ENCODE measurements at regions not wholly inside any gene's neighbourhood (a gene's known extent, or its start where the extent isn't known, plus 50 kb on each side); places are given as distances from the start of the nearest gene placed in this dataset.

- Histone ChIP-seq H3K27ac (ENCODE audit: low read depth, low read length, poor library complexity, severe bottlenecking) (no peak overlapping the region), H3K36me3 (ENCODE audit: insufficient read depth, low read length) (no peaks in the 10 kb centered on the region), H3K9me2 (ENCODE audit: insufficient read depth, low read length) (no peaks in the 10 kb centered on the region), H4K20me1 (ENCODE audit: insufficient read depth, low read length) (no peaks in the 10 kb centered on the region), H3K4me2 (ENCODE audit: low read length) (no peak overlapping the region), H3K9me3 (ENCODE audit: low read length) (no peaks in the 10 kb centered on the region), H3K79me2 (ENCODE audit: insufficient read depth, low read depth, low read length) (no peaks in the 10 kb centered on the region), H3K4me3 (ENCODE audit: low read depth, low read length, poor library complexity, severe bottlenecking) (no peak overlapping the region), H3K4me1 (ENCODE audit: insufficient read depth, low read length, poor library complexity, severe bottlenecking) (no peaks in the 10 kb centered on the region), H2AFZ (ENCODE audit: low read length) (no peak overlapping the region)
- CTCF ChIA-PET (ENCODE audit: unreplicated experiment) = no interaction called here
- intact Hi-C loops (cut with micrococcal nuclease; ENCODE audit: unreplicated experiment) = no loop called here
- DNase-seq (ENCODE audit: low spot score) = no peak
- TF ChIP-seq CTCF (conservative IDR thresholded peaks at IDR 0.05; ENCODE audit: low read length) (no peak), EZH2phosphoT487 (IDR thresholded peaks at IDR 0.05; ENCODE audit: borderline replicate concordance, low read depth, low read length) (no peak)
- POLR2A ChIA-PET = interaction anchor here (0.6 kb wide), 1 partner anchor 173 kb away, joined by 3 read pairs; no protein-coding TSS in a partner anchor
- no TSS peak for BruUV-seq (replicated peaks)
Observed at GRCh38 chr18:78853341-78853740, 126.3 kb upstream of the SALL3 start.

GRCh38 chr18:78855188-78855587 lies 124.4 kb upstream of the SALL3 start:
- no peaks in the 10 kb centered on the region for H3K79me2 ChIP-seq (ENCODE audit: insufficient read depth, low read depth, low read length)
- H3K36me3 ChIP-seq (ENCODE audit: insufficient read depth, low read length) = no peaks in the 10 kb centered on the region
- H3K27ac ChIP-seq (ENCODE audit: low read depth, low read length, poor library complexity, severe bottlenecking) = no peak overlapping the region
- BruUV-seq (replicated peaks) = no TSS peak
- intact Hi-C loops (cut with micrococcal nuclease; ENCODE audit: unreplicated experiment) = no loop called here
- no peak overlapping the region for H3K4me3 ChIP-seq (ENCODE audit: low read depth, low read length, poor library complexity, severe bottlenecking)
- no peak for DNase-seq (ENCODE audit: low spot score)
- no peaks in the 10 kb centered on the region for H3K9me2 ChIP-seq (ENCODE audit: insufficient read depth, low read length)
- H4K20me1 ChIP-seq (ENCODE audit: insufficient read depth, low read length) = no peaks in the 10 kb centered on the region
- ChIA-PET CTCF (ENCODE audit: unreplicated experiment) (no interaction called here), POLR2A (no interaction called here)
- no peak overlapping the region for H2AFZ ChIP-seq (ENCODE audit: low read length)
- H3K9me3 ChIP-seq (ENCODE audit: low read length) = no peaks in the 10 kb centered on the region
- TF ChIP-seq EZH2phosphoT487 (IDR thresholded peaks at IDR 0.05; ENCODE audit: borderline replicate concordance, low read depth, low read length) (no peak), CTCF (conservative IDR thresholded peaks at IDR 0.05; ENCODE audit: low read length) (no peak)
- no peaks in the 10 kb centered on the region for H3K4me1 ChIP-seq (ENCODE audit: insufficient read depth, low read length, poor library complexity, severe bottlenecking)
- H3K4me2 ChIP-seq (ENCODE audit: low read length) = no peak overlapping the region

GRCh38 chr18:78856569-78857313 lies 122.9 kb upstream of the SALL3 start:
- H3K79me2 ChIP-seq (ENCODE audit: insufficient read depth, low read depth, low read length) = no peaks in the 10 kb centered on the region
- no peak overlapping the region for H3K4me3 ChIP-seq (ENCODE audit: low read depth, low read length, poor library complexity, severe bottlenecking)
- POLR2A ChIA-PET = no interaction called here
- no peaks in the 10 kb centered on the region for H3K36me3 ChIP-seq (ENCODE audit: insufficient read depth, low read length)
- H2AFZ ChIP-seq (ENCODE audit: low read length) = no peak overlapping the region
- CTCF ChIA-PET (ENCODE audit: unreplicated experiment) = no interaction called here
- H3K27ac ChIP-seq (ENCODE audit: low read depth, low read length, poor library complexity, severe bottlenecking) = no peak overlapping the region
- no peaks in the 10 kb centered on the region for H3K4me1 ChIP-seq (ENCODE audit: insufficient read depth, low read length, poor library complexity, severe bottlenecking)
- no TSS peak for BruUV-seq (replicated peaks)
- no peak for DNase-seq (ENCODE audit: low spot score)
- no peak for TF ChIP-seq EZH2phosphoT487 (IDR thresholded peaks at IDR 0.05; ENCODE audit: borderline replicate concordance, low read depth, low read length)
- no peak for TF ChIP-seq CTCF (conservative IDR thresholded peaks at IDR 0.05; ENCODE audit: low read length)
- H3K9me2 ChIP-seq (ENCODE audit: insufficient read depth, low read length) = no peaks in the 10 kb centered on the region
- intact Hi-C loops (cut with micrococcal nuclease; ENCODE audit: unreplicated experiment) = no loop called here
- H3K9me3 ChIP-seq (ENCODE audit: low read length) = no peaks in the 10 kb centered on the region
- no peak overlapping the region for H3K4me2 ChIP-seq (ENCODE audit: low read length)
- H4K20me1 ChIP-seq (ENCODE audit: insufficient read depth, low read length) = no peaks in the 10 kb centered on the region
